ENCODE measurements at regions not wholly inside any gene's neighbourhood (a gene's known extent, or its start where the extent isn't known, plus 50 kb on each side); places are given as distances from the start of the nearest gene placed in this dataset.

GRCh38 chr5:87155106-87155505 is 112.6 kb upstream of the RASA1 start:
- no peak for TF ChIP-seq SIN3A (IDR thresholded peaks at IDR 0.05; ENCODE audit: borderline replicate concordance, insufficient read depth, low read depth, low read length)
- no peak for TF ChIP-seq REST (IDR thresholded peaks at IDR 0.05; ENCODE audit: insufficient read depth in 1 of 2, low read depth in 2 of 2, low read length in 1 of 2)
